PFSK-1 (cell line): ENCODE measurements at regions not wholly inside any gene's neighbourhood (a gene's known extent, or its start where the extent isn't known, plus 50 kb on each side); places are given as distances from the start of the nearest gene placed in this dataset.

Experiments used
- FOXP2 ChIP-seq: optimal IDR thresholded peaks from 2 replicates; pipeline ENCODE3; 2011; ENCODE audit warnings: borderline replicate concordance, control low read depth, inconsistent platforms; ENCODE audit not compliant: insufficient read depth; ENCODE audit errors: extremely low read length, extremely low read depth
- POLR2AphosphoS5 ChIP-seq: IDR thresholded peaks from 2 replicates; pipeline ENCODE4 v1.6.1; 2012; ENCODE audit warnings: low read depth, mild to moderate bottlenecking, control low read depth, low read length, moderate library complexity
- SIN3A ChIP-seq: IDR thresholded peaks from 2 replicates; pipeline ENCODE4 v1.6.1; 2012; ENCODE audit warnings: mild to moderate bottlenecking, low read length, moderate library complexity, borderline replicate concordance; ENCODE audit not compliant: insufficient read depth
- TAF1 ChIP-seq: IDR thresholded peaks from 2 replicates; pipeline ENCODE4 v1.6.1; 2012; ENCODE audit warnings: low read length, control low read depth, borderline replicate concordance; ENCODE audit not compliant: insufficient read depth
- TF ChIP-seq, protein P1 (sequence below), 2 experiments: IDR thresholded peaks; 2 replicates each; pipeline versions ENCODE4 v1.6.1 to v1.8.0; 2011 to 2012; ENCODE audit warnings: low read depth in 2 of 2, low read length in 2 of 2, control low read depth in 1 of 2, inconsistent platforms in 1 of 2, mild to moderate bottlenecking in 1 of 2, moderate library complexity in 1 of 2; ENCODE audit not compliant: insufficient read depth in 1 of 2

DNA sequence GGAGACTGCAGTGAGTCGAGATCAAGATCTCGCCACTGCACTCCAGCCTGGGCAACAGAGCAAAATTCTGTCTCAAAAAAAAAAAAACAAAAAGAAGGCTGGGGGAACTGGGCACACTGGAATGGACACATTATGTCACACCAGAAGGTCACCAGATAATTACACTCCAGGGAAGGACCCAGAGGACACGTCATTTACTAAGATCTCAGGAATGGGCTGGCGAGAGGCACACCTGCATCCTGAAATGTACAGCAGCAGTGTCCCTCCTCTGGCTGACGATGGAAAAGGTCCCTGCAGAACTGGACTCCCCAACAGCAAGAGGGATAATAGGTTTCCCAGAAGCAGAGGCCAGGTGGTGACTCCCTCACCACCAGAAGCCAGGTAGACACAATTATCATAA, 243.5 kb downstream of the BCL11B start:
- no peak for TF ChIP-seq FOXP2
- TF ChIP-seq POLR2AphosphoS5, result no peak
- TF ChIP-seq, protein P1, sequence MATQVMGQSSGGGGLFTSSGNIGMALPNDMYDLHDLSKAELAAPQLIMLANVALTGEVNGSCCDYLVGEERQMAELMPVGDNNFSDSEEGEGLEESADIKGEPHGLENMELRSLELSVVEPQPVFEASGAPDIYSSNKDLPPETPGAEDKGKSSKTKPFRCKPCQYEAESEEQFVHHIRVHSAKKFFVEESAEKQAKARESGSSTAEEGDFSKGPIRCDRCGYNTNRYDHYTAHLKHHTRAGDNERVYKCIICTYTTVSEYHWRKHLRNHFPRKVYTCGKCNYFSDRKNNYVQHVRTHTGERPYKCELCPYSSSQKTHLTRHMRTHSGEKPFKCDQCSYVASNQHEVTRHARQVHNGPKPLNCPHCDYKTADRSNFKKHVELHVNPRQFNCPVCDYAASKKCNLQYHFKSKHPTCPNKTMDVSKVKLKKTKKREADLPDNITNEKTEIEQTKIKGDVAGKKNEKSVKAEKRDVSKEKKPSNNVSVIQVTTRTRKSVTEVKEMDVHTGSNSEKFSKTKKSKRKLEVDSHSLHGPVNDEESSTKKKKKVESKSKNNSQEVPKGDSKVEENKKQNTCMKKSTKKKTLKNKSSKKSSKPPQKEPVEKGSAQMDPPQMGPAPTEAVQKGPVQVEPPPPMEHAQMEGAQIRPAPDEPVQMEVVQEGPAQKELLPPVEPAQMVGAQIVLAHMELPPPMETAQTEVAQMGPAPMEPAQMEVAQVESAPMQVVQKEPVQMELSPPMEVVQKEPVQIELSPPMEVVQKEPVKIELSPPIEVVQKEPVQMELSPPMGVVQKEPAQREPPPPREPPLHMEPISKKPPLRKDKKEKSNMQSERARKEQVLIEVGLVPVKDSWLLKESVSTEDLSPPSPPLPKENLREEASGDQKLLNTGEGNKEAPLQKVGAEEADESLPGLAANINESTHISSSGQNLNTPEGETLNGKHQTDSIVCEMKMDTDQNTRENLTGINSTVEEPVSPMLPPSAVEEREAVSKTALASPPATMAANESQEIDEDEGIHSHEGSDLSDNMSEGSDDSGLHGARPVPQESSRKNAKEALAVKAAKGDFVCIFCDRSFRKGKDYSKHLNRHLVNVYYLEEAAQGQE (IDR thresholded peaks at IDR 0.05; ENCODE audit: insufficient read depth in 1 of 2, low read depth in 2 of 2, low read length in 2 of 2), result no peak
- TF ChIP-seq TAF1, result no peak
- no peak for TF ChIP-seq SIN3A

DNA sequence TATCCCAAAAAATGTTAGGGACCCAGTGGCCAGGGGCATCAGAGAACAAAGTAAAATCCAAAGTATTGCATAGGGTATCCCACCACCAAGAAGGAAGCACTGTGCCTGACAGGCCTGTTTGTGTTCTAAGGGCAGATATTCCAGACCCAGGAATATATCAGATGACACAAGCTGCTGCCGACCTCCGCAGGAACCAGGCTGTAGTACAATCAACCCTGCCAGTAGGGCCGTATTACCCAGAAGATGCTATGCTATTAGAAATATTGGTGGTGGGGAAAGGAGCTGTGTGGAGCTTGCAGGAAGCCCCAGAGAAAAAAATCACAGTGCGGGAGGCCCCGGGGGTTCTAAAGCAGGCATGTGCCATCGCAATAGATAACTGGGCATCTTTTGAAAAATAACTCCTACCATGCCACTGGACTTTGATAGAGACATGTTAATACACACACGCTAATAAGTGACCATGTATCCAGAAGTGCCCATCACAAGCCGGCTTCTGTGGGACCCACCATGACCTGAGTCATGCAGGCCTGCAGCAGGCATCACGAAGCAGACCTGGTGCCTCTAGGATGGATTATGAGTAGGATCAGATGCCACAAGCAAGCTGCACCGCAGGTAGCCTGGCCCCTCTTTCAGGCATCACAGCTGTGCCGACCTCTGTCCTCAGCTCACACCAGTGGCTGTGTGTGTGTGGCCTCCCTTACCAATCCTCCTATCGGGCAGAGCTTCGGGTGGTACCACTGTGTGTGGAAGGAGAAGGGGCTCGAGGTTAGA, 242.7 kb downstream of the BCL11B start:
- TF ChIP-seq FOXP2 (no peak), TAF1 (no peak), SIN3A (no peak)
- TF ChIP-seq, protein P1 (IDR thresholded peaks at IDR 0.05; ENCODE audit: insufficient read depth in 1 of 2, low read depth in 2 of 2, low read length in 2 of 2), result no peak

DNA sequence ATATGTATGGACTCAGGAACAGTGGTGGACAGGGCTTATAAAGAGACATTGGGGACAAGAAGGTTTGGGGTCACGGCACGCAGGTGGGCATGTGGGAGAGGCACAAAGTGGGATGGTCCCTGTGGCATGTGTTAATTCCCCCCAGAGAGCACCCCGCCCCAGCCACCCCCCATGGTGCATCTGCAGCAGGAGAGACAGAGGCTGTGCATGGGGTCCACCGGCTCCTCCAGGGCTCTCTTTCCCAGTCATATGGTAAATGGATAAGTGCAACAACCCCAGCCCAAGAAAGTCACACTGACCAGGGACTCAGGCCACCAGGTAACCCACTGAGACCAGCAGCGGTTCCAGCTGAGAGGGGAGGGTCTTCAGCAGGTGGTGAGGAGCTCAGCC, 242.1 kb downstream of the BCL11B start:
- TF ChIP-seq, protein P1 (IDR thresholded peaks at IDR 0.05; ENCODE audit: insufficient read depth in 1 of 2, low read depth in 2 of 2, low read length in 2 of 2), result no peak
- TF ChIP-seq SIN3A (no peak), POLR2AphosphoS5 (no peak), FOXP2 (no peak), TAF1 (no peak)

DNA sequence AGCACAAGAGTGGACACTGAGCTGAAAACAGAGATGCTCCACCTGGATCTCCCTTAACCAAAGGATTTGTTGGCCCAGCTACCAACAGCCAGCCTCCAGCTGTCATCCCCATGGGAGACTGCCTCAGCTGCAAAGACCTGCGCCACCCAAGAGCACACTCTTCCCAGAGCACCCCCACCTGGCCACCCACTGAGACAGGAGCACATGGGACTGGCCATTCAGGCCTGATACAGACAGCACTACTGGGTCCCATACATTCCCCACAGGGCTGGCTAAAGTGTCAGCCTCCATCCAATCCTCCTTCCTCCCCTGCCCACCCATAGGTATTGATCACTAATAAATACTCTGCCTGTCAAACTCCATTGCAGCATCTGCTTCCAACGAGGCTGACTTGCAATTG, 241.5 kb downstream of the BCL11B start:
- no peak for TF ChIP-seq FOXP2
- TF ChIP-seq, protein P1 (IDR thresholded peaks at IDR 0.05; ENCODE audit: insufficient read depth in 1 of 2, low read depth in 2 of 2, low read length in 2 of 2), result no peak
- no peak for TF ChIP-seq POLR2AphosphoS5
- TF ChIP-seq SIN3A, result no peak
- TF ChIP-seq TAF1, result no peak
